Vagina (tissue), 2 donors: ENCODE measurements at regions not wholly inside any gene's neighbourhood (a gene's known extent, or its start where the extent isn't known, plus 50 kb on each side); places are given as distances from the start of the nearest gene placed in this dataset.

Experiments used
- POLR2A ChIP-seq, 2 donors: fragments of 450-650 bp; IDR thresholded peaks; one replicate each; pipeline ENCODE4 v1.6.1; 2017; ENCODE audit warnings: antibody characterized with exemption in 2 of 2, mild to moderate bottlenecking in 2 of 2, moderate library complexity in 2 of 2
- POLR2AphosphoS5 ChIP-seq, 2 donors: sonication (generic); formaldehyde crosslinking; IDR thresholded peaks; one replicate each; pipeline ENCODE4 v1.9.0; 2017; ENCODE audit warnings: antibody characterized with exemption in 2 of 2, mild to moderate bottlenecking in 2 of 2, low read depth in 1 of 2; ENCODE audit not compliant: insufficient read depth in 1 of 2
- TF ChIP-seq, protein P1 (sequence below), 3 experiments: fragments of 450-650 bp in 2 of 3; fragments of 200-600 bp in 1 of 3; sonication (generic) in 1 of 3; IDR thresholded peaks; one replicate each; pipeline ENCODE4 v1.5.1; 2017 to 2019; ENCODE audit warnings: antibody characterized with exemption in 3 of 3, mild to moderate bottlenecking in 2 of 3, moderate library complexity in 2 of 3

GRCh38 chr11:127478826-127479225 is 478.3 kb upstream of the KIRREL3 start:
- TF ChIP-seq, protein P1, sequence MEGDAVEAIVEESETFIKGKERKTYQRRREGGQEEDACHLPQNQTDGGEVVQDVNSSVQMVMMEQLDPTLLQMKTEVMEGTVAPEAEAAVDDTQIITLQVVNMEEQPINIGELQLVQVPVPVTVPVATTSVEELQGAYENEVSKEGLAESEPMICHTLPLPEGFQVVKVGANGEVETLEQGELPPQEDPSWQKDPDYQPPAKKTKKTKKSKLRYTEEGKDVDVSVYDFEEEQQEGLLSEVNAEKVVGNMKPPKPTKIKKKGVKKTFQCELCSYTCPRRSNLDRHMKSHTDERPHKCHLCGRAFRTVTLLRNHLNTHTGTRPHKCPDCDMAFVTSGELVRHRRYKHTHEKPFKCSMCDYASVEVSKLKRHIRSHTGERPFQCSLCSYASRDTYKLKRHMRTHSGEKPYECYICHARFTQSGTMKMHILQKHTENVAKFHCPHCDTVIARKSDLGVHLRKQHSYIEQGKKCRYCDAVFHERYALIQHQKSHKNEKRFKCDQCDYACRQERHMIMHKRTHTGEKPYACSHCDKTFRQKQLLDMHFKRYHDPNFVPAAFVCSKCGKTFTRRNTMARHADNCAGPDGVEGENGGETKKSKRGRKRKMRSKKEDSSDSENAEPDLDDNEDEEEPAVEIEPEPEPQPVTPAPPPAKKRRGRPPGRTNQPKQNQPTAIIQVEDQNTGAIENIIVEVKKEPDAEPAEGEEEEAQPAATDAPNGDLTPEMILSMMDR (IDR thresholded peaks at IDR 0.05) = no peak
- TF ChIP-seq POLR2AphosphoS5 (IDR thresholded peaks at IDR 0.05; ENCODE audit: insufficient read depth in 1 of 2, low read depth in 1 of 2) (no peak), POLR2A (IDR thresholded peaks at IDR 0.05) (no peak)
